ENCODE measurements at regions not wholly inside any gene's neighbourhood (a gene's known extent, or its start where the extent isn't known, plus 50 kb on each side); places are given as distances from the start of the nearest gene placed in this dataset.
"Not testable (repeated sequence)": the region's sequence is repeated elsewhere in the genome, so short reads cannot be mapped to it uniquely, and the experiment has no call there.

DNA sequence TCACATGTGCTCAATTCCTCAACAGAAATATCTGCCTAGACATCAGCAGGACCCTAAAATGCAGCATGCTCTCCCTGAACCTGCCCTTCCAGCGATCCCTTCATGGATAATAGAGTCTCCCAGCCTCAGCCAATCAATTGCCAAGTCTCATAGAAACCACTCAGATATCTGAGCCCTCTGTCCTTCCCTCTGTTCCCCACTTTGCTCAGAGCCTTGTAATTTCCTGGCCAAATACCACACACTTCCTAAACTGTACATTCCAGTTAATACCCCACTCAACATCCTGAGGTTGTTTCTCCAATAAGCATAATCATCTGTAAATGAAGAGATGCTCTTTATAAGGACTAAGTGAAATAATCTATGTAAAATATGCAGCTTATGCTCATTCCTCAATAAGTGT, 59.3 kb upstream of the PTGFRN start:
- no peaks in the 10 kb centered on the region for H4K20me1 ChIP-seq (ENCODE audit: insufficient read depth)
- no peaks in the 10 kb centered on the region for H3K9me3 ChIP-seq (ENCODE audit: low read length)
- no peaks in the 10 kb centered on the region for H3F3A ChIP-seq (ENCODE audit: insufficient read depth, low read length, poor library complexity, severe bottlenecking)
- no peak overlapping the region for H3K9ac ChIP-seq (ENCODE audit: low read length)
- no peak overlapping the region for H3K4me3 ChIP-seq (ENCODE audit: low read length)
- no peak overlapping the region for H3K27ac ChIP-seq (ENCODE audit: low read length)
- H2AFZ ChIP-seq (ENCODE audit: low read depth, low read length): no peak overlapping the region
- no peaks in the 10 kb centered on the region for H3K79me2 ChIP-seq (replicated peaks; ENCODE audit: insufficient read depth, low read length)
- no peaks in the 10 kb centered on the region for H3K9me2 ChIP-seq (ENCODE audit: insufficient read depth, low read length)
- H3K27me3 ChIP-seq (ENCODE audit: insufficient read depth, low read depth, low read length): no peaks in the 10 kb centered on the region
- H3K4me2 ChIP-seq (ENCODE audit: low read length): no peak overlapping the region
- no peaks in the 10 kb centered on the region for H3K36me3 ChIP-seq (ENCODE audit: insufficient read depth, low read length)
- no peak for TF ChIP-seq POLR2AphosphoS5 (IDR thresholded peaks at IDR 0.05)
- TF ChIP-seq MXI1 (conservative IDR thresholded peaks at IDR 0.05; ENCODE audit: poor library complexity, severe bottlenecking): no peak
- TF ChIP-seq RAD21 (conservative IDR thresholded peaks at IDR 0.05): no peak
- TF ChIP-seq, protein P1, sequence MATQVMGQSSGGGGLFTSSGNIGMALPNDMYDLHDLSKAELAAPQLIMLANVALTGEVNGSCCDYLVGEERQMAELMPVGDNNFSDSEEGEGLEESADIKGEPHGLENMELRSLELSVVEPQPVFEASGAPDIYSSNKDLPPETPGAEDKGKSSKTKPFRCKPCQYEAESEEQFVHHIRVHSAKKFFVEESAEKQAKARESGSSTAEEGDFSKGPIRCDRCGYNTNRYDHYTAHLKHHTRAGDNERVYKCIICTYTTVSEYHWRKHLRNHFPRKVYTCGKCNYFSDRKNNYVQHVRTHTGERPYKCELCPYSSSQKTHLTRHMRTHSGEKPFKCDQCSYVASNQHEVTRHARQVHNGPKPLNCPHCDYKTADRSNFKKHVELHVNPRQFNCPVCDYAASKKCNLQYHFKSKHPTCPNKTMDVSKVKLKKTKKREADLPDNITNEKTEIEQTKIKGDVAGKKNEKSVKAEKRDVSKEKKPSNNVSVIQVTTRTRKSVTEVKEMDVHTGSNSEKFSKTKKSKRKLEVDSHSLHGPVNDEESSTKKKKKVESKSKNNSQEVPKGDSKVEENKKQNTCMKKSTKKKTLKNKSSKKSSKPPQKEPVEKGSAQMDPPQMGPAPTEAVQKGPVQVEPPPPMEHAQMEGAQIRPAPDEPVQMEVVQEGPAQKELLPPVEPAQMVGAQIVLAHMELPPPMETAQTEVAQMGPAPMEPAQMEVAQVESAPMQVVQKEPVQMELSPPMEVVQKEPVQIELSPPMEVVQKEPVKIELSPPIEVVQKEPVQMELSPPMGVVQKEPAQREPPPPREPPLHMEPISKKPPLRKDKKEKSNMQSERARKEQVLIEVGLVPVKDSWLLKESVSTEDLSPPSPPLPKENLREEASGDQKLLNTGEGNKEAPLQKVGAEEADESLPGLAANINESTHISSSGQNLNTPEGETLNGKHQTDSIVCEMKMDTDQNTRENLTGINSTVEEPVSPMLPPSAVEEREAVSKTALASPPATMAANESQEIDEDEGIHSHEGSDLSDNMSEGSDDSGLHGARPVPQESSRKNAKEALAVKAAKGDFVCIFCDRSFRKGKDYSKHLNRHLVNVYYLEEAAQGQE (IDR thresholded peaks at IDR 0.05; ENCODE audit: borderline replicate concordance): no peak
- TF ChIP-seq EZH2 (IDR thresholded peaks at IDR 0.05; ENCODE audit: borderline replicate concordance, insufficient read depth, low read length, poor library complexity, severe bottlenecking): no peak
- TF ChIP-seq SMC3 (conservative IDR thresholded peaks at IDR 0.05; ENCODE audit: poor library complexity): no peak
- TF ChIP-seq, protein P2, sequence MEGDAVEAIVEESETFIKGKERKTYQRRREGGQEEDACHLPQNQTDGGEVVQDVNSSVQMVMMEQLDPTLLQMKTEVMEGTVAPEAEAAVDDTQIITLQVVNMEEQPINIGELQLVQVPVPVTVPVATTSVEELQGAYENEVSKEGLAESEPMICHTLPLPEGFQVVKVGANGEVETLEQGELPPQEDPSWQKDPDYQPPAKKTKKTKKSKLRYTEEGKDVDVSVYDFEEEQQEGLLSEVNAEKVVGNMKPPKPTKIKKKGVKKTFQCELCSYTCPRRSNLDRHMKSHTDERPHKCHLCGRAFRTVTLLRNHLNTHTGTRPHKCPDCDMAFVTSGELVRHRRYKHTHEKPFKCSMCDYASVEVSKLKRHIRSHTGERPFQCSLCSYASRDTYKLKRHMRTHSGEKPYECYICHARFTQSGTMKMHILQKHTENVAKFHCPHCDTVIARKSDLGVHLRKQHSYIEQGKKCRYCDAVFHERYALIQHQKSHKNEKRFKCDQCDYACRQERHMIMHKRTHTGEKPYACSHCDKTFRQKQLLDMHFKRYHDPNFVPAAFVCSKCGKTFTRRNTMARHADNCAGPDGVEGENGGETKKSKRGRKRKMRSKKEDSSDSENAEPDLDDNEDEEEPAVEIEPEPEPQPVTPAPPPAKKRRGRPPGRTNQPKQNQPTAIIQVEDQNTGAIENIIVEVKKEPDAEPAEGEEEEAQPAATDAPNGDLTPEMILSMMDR (IDR thresholded peaks at IDR 0.05; ENCODE audit: poor library complexity, severe bottlenecking): no peak
- TF ChIP-seq EP300 (conservative IDR thresholded peaks at IDR 0.05; ENCODE audit: poor library complexity, severe bottlenecking): no peak
- TF ChIP-seq TAF1 (IDR thresholded peaks at IDR 0.05; ENCODE audit: low read depth): no peak

DNA sequence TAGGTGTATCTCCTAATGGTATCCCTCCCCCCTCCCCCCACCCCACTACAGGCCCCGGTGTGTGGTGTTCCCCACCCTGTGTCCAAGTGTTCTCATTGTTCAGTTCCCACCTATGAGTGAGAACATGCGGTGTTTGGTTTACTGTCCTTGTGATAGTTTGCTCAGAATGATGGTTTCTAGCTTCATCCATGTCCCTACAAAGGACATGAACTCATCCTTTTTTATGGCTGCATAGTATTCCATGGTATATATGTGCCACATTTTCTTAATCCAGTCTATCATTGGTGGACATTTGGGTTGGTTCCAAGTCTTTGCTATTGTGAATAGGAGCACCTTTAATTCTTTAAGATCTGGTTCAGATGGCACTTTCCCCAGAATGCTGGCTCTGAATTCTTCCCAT, 58.5 kb upstream of the PTGFRN start:
- H3K9ac ChIP-seq (ENCODE audit: low read length); H3K27me3 ChIP-seq (ENCODE audit: insufficient read depth, low read depth, low read length); H3K27ac ChIP-seq (ENCODE audit: low read length); H3K79me2 ChIP-seq (replicated peaks; ENCODE audit: insufficient read depth, low read length); H3K4me3 ChIP-seq (ENCODE audit: low read length); H3F3A ChIP-seq (ENCODE audit: insufficient read depth, low read length, poor library complexity, severe bottlenecking); H2AFZ ChIP-seq (ENCODE audit: low read depth, low read length); H3K4me2 ChIP-seq (ENCODE audit: low read length); H3K9me3 ChIP-seq (ENCODE audit: low read length); H3K9me2 ChIP-seq (ENCODE audit: insufficient read depth, low read length); H3K36me3 ChIP-seq (ENCODE audit: insufficient read depth, low read length); H4K20me1 ChIP-seq (ENCODE audit: insufficient read depth): not testable (repeated sequence)

DNA sequence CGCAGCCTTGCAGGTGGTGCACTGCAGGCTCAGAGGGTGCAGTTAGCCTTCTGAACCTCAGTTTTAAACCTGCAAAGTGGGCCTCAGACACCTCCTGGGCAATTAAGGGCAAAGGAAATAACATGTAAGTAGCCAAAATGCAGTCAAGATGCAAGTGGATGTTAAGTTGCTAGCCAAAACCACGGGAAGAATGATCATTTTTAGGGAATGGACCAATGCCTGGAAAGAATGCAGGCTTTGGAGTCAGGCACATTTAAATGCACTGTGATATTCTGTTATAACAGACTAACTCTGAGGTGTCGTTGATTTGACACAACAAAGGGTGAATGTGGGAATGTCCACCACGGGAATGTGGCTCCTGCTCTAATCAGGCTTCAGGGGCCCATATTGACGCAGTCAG, 57.9 kb upstream of the PTGFRN start:
- TF ChIP-seq, protein P2 (IDR thresholded peaks at IDR 0.05; ENCODE audit: poor library complexity, severe bottlenecking): no peak
- TF ChIP-seq, protein P1 (IDR thresholded peaks at IDR 0.05; ENCODE audit: borderline replicate concordance): no peak
- no peak for TF ChIP-seq MXI1 (conservative IDR thresholded peaks at IDR 0.05; ENCODE audit: poor library complexity, severe bottlenecking)
- no peak for TF ChIP-seq TAF1 (IDR thresholded peaks at IDR 0.05; ENCODE audit: low read depth)
- TF ChIP-seq EZH2 (IDR thresholded peaks at IDR 0.05; ENCODE audit: borderline replicate concordance, insufficient read depth, low read length, poor library complexity, severe bottlenecking): no peak
- no peak for TF ChIP-seq EP300 (conservative IDR thresholded peaks at IDR 0.05; ENCODE audit: poor library complexity, severe bottlenecking)
- TF ChIP-seq POLR2AphosphoS5 (IDR thresholded peaks at IDR 0.05): no peak
- TF ChIP-seq RAD21 (conservative IDR thresholded peaks at IDR 0.05): no peak
- no peak for TF ChIP-seq SMC3 (conservative IDR thresholded peaks at IDR 0.05; ENCODE audit: poor library complexity)
- Histone ChIP-seq H3F3A (ENCODE audit: insufficient read depth, low read length, poor library complexity, severe bottlenecking) (no peaks in the 10 kb centered on the region), H3K27ac (ENCODE audit: low read length) (peak overlapping the region; percentile 79), H3K79me2 (replicated peaks; ENCODE audit: insufficient read depth, low read length) (no peaks in the 10 kb centered on the region), H2AFZ (ENCODE audit: low read depth, low read length) (no peak overlapping the region), H3K4me3 (ENCODE audit: low read length) (no peak overlapping the region), H3K9me3 (ENCODE audit: low read length) (no peaks in the 10 kb centered on the region), H3K27me3 (ENCODE audit: insufficient read depth, low read depth, low read length) (no peaks in the 10 kb centered on the region), H4K20me1 (ENCODE audit: insufficient read depth) (no peaks in the 10 kb centered on the region), H3K4me2 (ENCODE audit: low read length) (no peak overlapping the region), H3K9me2 (ENCODE audit: insufficient read depth, low read length) (no peaks in the 10 kb centered on the region), H3K9ac (ENCODE audit: low read length) (no peak overlapping the region), H3K36me3 (ENCODE audit: insufficient read depth, low read length) (no peaks in the 10 kb centered on the region)

All from neural cell (in vitro differentiated cells).